Mucosa of descending colon (tissue), 3 donors: ENCODE measurements at regions not wholly inside any gene's neighbourhood (a gene's known extent, or its start where the extent isn't known, plus 50 kb on each side); places are given as distances from the start of the nearest gene placed in this dataset.

Experiments used
- ATAC-seq: fragments of 200-7000 bp; cut with Tn5 transposase; one replicate; pipeline ENCODE4 v1.9.1; 2020; ENCODE audit warnings: mild to moderate bottlenecking, moderate library complexity
- DNase-seq, 3 donors: peaks; one replicate each; pipeline ENCODE4 v3.0.0-alpha.2; 2020
- H3K36me3 ChIP-seq: fragments of 200-600 bp; one replicate; pipeline ENCODE4 v1.8.0; 2021; ENCODE audit warnings: low read depth, mild to moderate bottlenecking
- H3K4me1 ChIP-seq: fragments of 200-600 bp; one replicate; pipeline ENCODE4 v1.8.0; 2021; ENCODE audit warnings: low read depth, mild to moderate bottlenecking
- H3K4me3 ChIP-seq: fragments of 200-600 bp; one replicate; pipeline ENCODE4 v1.8.0; 2021; ENCODE audit warnings: mild to moderate bottlenecking
- H3K9me3 ChIP-seq: fragments of 200-600 bp; one replicate; pipeline ENCODE4 v1.8.0; 2021; ENCODE audit warnings: mild to moderate bottlenecking
- CTCF ChIP-seq: fragments of 200-600 bp; IDR thresholded peaks from one replicate; pipeline ENCODE4 v1.8.0; 2022; ENCODE audit warnings: antibody characterized with exemption, mild to moderate bottlenecking
- intact Hi-C, 2 donors: fragments of 100-400 bp; cut with DNase I in 1 of 2; cut with micrococcal nuclease in 1 of 2; formaldehyde crosslinking; loops; one replicate each; pipeline versions ENCODE4 v1.11.0 to v1.11.1; 2022; cut with DNase I, micrococcal nuclease
- donor health status: DM: no; HTN: no; CAD: no; lungs with moderate emphysema.
- donor health status: DM: no; HTN: no; CAD: no.
- donor health status: DM: no; HTN: yes; CAD: no.

DNA sequence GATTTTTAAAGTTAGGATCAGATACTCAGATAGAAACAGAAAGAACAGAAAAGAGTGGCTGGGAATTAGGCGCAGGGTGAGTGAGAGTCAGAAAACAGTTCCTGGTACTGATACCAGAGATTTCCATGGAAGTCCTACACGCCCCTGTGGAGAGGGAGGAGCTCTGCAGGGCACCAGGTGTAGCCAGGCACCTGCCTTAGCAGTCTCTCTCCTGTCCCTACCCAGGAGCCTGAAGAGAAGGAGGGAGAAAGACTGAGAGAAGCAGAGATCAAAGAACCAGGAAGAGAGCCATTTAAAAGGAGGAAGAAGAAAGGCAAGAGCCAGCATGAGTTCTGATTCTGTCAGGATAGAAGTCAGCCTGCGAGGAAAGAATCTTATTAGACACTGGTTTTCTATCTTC is 65.0 kb downstream of the CBLN1 start:
- peak in 1 of 3 donors; percentile 3 for DNase-seq
- ATAC-seq, result peak; percentile 51
- Histone ChIP-seq H3K9me3 (no peaks in the 10 kb centered on the region), H3K4me3 (no peak overlapping the region), H3K36me3 (no peaks in the 10 kb centered on the region), H3K4me1 (no peaks in the 10 kb centered on the region)
- intact Hi-C loops, result no loop called here
- no peak for TF ChIP-seq CTCF

DNA sequence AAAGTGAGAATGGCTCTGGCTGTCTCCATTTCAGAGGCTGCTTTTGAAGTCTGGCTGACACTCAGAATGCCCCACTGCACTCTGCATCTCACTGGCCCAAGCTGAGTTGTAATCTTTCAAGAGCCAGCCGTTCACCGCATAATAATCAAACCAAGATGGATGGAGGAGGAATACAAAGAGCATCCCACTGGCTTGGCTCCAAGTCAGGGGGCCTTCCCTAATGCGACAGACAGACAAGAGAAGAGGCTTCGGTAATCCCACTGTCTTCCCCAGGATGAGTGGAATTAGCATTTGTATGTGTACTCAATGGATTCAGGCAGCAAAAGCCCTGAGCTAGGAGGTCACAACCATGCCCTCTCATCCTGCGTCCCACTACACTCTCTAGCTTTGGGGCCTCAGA is 68.0 kb downstream of the CBLN1 start:
- Histone ChIP-seq H3K36me3 (no peaks in the 10 kb centered on the region), H3K4me3 (no peak overlapping the region), H3K4me1 (no peaks in the 10 kb centered on the region), H3K9me3 (no peaks in the 10 kb centered on the region)
- intact Hi-C loops, result no loop called here
- no peak for DNase-seq
- no peak for TF ChIP-seq CTCF
- ATAC-seq, result no peak

DNA sequence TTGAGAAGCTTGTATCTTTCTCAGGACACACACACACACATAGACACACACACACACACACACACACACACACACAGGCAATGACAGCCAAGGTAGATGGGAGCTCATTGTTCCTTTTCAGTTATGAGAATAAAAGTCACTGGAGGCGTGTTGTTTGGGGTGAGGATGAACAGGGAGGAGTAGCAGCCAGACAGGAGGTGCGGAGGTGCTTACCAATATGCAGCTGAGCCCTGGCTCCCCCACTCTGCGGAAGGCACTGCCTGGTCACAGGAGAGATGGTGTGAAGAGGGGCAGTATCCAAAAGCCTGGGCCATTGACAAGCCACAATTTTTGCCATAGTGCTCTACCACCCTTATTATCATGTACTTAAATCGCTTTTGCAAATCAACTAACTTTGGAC is 77.4 kb downstream of the CBLN1 start:
- Histone ChIP-seq H3K4me1 (no peaks in the 10 kb centered on the region), H3K4me3 (no peak overlapping the region), H3K36me3 (no peaks in the 10 kb centered on the region), H3K9me3 (no peaks in the 10 kb centered on the region)
- DNase-seq, result no peak
- intact Hi-C loops, result no loop called here
- no peak for TF ChIP-seq CTCF
- no peak for ATAC-seq

DNA sequence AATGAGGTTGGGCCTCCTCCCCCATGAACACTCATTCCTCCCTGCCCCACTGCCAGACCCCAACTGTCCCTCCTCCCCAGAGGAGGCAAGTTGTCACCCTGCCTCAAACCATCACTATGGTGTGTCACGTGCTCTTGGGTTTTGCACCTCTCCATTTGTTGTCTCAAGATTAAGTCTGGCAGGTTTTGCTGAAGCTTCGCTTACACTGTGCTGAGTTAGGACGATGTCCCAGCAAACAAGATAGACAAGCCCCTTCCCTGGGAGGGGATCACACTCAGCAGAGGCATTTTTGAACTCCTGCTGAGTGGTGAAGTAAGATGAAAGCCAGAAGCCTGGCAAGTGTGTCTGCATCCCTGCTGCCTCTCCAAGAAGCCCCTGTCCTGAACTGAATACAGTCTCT is 78.3 kb downstream of the CBLN1 start:
- DNase-seq (no peak), ATAC-seq (no peak)
- intact Hi-C loops, result no loop called here
- Histone ChIP-seq H3K9me3 (no peaks in the 10 kb centered on the region), H3K4me1 (no peaks in the 10 kb centered on the region), H3K36me3 (no peaks in the 10 kb centered on the region), H3K4me3 (no peak overlapping the region)
- no peak for TF ChIP-seq CTCF

GRCh38 chr16:49201118-49201517 is 80.5 kb downstream of the CBLN1 start:
- Histone ChIP-seq H3K9me3 (no peaks in the 10 kb centered on the region), H3K4me3 (no peak overlapping the region), H3K36me3 (no peaks in the 10 kb centered on the region), H3K4me1 (no peaks in the 10 kb centered on the region)
- DNase-seq (no peak), ATAC-seq (no peak)
- no peak for TF ChIP-seq CTCF
- intact Hi-C loops, result no loop called here

GRCh38 chr16:49200223-49200820 is 81.3 kb downstream of the CBLN1 start:
- H3K4me3 ChIP-seq, result no peak overlapping the region
- DNase-seq (no peak), ATAC-seq (no peak)
- no peaks in the 10 kb centered on the region for H3K9me3 ChIP-seq
- H3K4me1 ChIP-seq, result no peaks in the 10 kb centered on the region
- intact Hi-C loops, result no loop called here
- no peaks in the 10 kb centered on the region for H3K36me3 ChIP-seq
- no peak for TF ChIP-seq CTCF
